Heart left ventricle (tissue), 13 donors: ENCODE measurements at regions not wholly inside any gene's neighbourhood (a gene's known extent, or its start where the extent isn't known, plus 50 kb on each side); places are given as distances from the start of the nearest gene placed in this dataset.

Experiments used
- POLR2A ChIP-seq, 2 donors: fragments of 450-650 bp; IDR thresholded peaks; one replicate each; pipeline ENCODE4 v1.6.1; 2017; ENCODE audit warnings: antibody characterized with exemption in 2 of 2, mild to moderate bottlenecking in 2 of 2, moderate library complexity in 2 of 2
- TF ChIP-seq, protein P1 (sequence below), 12 donors: fragments of 200-600 bp; sonication (generic) in 4 of 12; IDR thresholded peaks; one replicate each; pipeline versions ENCODE4 v1.5.0 to v1.8.0; 2018 to 2022; ENCODE audit warnings: antibody characterized with exemption in 12 of 12, mild to moderate bottlenecking in 5 of 12
- donor health status: ischemic (EF 13 %, LVEDD 7.1; RV severe dilation, severe dysfunction).
- donor health status: DM: no; HTN: yes; CAD: no.
- donor health status: DM: no; HTN: no; CAD: no.
- donor health status: ischemic (EF 25% LVEDD 6.9; RV normal size, moderate dysfunction).
- donor health status: ischemic (EF 25% LVEDD 5.7; RV mildly dilated, moderate dysfunction).
- donor health status: ischemic (EF 35%, LVEDD 5.7; RV mildly dilated, moderate dysfunction).
- donor health status: nonischemic (EF 11% LVEDD 7.7; RV severe dilation, severe dysfunction).
- donor health status: DM: yes; HTN: yes; CAD: no.
- donor health status: PGD.
- donor health status: ischemic (EF 29% LVEDD 5.4; RV normal size, mild dysfunction).
- donor health status: nonischemic (EF 23%, LVEDD 6.1; RV moderate dilation, normal function).

DNA sequence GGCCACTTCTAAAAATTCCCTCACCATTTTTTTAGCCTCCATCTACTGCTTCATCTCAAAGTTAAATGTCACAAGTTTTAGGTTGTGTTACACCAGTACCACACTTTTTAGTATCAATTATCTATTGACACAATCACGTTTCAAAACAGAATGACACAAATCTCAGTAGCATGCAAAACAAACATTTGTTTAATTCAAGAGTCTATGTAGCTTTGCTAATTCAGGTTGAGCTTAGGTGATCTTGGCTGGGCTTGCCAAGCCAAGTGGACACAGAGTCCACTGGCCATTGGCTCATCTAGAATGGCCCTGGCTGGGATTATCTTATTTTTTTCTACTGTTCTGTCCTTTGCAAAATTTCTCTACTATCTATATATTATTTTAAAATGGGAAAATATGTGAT lies 61.9 kb upstream of the JAK2 start:
- TF ChIP-seq POLR2A (IDR thresholded peaks at IDR 0.05), result no peak
- TF ChIP-seq, protein P1, sequence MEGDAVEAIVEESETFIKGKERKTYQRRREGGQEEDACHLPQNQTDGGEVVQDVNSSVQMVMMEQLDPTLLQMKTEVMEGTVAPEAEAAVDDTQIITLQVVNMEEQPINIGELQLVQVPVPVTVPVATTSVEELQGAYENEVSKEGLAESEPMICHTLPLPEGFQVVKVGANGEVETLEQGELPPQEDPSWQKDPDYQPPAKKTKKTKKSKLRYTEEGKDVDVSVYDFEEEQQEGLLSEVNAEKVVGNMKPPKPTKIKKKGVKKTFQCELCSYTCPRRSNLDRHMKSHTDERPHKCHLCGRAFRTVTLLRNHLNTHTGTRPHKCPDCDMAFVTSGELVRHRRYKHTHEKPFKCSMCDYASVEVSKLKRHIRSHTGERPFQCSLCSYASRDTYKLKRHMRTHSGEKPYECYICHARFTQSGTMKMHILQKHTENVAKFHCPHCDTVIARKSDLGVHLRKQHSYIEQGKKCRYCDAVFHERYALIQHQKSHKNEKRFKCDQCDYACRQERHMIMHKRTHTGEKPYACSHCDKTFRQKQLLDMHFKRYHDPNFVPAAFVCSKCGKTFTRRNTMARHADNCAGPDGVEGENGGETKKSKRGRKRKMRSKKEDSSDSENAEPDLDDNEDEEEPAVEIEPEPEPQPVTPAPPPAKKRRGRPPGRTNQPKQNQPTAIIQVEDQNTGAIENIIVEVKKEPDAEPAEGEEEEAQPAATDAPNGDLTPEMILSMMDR (IDR thresholded peaks at IDR 0.05), result no peak
